ENCODE measurements at regions not wholly inside any gene's neighbourhood (a gene's known extent, or its start where the extent isn't known, plus 50 kb on each side); places are given as distances from the start of the nearest gene placed in this dataset.

- TF ChIP-seq REST (IDR thresholded peaks at IDR 0.05; ENCODE audit: unreplicated experiment): no peak
- TF ChIP-seq, protein P1, sequence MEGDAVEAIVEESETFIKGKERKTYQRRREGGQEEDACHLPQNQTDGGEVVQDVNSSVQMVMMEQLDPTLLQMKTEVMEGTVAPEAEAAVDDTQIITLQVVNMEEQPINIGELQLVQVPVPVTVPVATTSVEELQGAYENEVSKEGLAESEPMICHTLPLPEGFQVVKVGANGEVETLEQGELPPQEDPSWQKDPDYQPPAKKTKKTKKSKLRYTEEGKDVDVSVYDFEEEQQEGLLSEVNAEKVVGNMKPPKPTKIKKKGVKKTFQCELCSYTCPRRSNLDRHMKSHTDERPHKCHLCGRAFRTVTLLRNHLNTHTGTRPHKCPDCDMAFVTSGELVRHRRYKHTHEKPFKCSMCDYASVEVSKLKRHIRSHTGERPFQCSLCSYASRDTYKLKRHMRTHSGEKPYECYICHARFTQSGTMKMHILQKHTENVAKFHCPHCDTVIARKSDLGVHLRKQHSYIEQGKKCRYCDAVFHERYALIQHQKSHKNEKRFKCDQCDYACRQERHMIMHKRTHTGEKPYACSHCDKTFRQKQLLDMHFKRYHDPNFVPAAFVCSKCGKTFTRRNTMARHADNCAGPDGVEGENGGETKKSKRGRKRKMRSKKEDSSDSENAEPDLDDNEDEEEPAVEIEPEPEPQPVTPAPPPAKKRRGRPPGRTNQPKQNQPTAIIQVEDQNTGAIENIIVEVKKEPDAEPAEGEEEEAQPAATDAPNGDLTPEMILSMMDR (conservative IDR thresholded peaks at IDR 0.05; ENCODE audit: low read depth in 2 of 2): no peak
- no peak for TF ChIP-seq JUNB (IDR thresholded peaks at IDR 0.05; ENCODE audit: unreplicated experiment)
- no peak for TF ChIP-seq NANOG (IDR thresholded peaks at IDR 0.05; ENCODE audit: borderline replicate concordance)
- no peak for TF ChIP-seq EZH2 (IDR thresholded peaks at IDR 0.05; ENCODE audit: low read depth, unreplicated experiment)
- TF ChIP-seq, protein P2, sequence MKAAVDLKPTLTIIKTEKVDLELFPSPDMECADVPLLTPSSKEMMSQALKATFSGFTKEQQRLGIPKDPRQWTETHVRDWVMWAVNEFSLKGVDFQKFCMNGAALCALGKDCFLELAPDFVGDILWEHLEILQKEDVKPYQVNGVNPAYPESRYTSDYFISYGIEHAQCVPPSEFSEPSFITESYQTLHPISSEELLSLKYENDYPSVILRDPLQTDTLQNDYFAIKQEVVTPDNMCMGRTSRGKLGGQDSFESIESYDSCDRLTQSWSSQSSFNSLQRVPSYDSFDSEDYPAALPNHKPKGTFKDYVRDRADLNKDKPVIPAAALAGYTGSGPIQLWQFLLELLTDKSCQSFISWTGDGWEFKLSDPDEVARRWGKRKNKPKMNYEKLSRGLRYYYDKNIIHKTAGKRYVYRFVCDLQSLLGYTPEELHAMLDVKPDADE (IDR thresholded peaks at IDR 0.05): no peak
- TF ChIP-seq ZNF331 (CRISPR knock-in tag; IDR thresholded peaks at IDR 0.05; ENCODE audit: low read depth): no peak
- no peak for TF ChIP-seq POLR2AphosphoS5 (IDR thresholded peaks at IDR 0.05; ENCODE audit: low read depth)
- TF ChIP-seq EZH2phosphoT487 (IDR thresholded peaks at IDR 0.05; ENCODE audit: unreplicated experiment): no peak
- TF ChIP-seq STAT1 (IDR thresholded peaks at IDR 0.05; ENCODE audit: unreplicated experiment): no peak
- TF ChIP-seq CREB1 (CRISPR knock-in tag; IDR thresholded peaks at IDR 0.05; ENCODE audit: low read depth): no peak
- TF ChIP-seq ZNF114 (CRISPR knock-in tag; IDR thresholded peaks at IDR 0.05): no peak
- TF ChIP-seq, protein P3, sequence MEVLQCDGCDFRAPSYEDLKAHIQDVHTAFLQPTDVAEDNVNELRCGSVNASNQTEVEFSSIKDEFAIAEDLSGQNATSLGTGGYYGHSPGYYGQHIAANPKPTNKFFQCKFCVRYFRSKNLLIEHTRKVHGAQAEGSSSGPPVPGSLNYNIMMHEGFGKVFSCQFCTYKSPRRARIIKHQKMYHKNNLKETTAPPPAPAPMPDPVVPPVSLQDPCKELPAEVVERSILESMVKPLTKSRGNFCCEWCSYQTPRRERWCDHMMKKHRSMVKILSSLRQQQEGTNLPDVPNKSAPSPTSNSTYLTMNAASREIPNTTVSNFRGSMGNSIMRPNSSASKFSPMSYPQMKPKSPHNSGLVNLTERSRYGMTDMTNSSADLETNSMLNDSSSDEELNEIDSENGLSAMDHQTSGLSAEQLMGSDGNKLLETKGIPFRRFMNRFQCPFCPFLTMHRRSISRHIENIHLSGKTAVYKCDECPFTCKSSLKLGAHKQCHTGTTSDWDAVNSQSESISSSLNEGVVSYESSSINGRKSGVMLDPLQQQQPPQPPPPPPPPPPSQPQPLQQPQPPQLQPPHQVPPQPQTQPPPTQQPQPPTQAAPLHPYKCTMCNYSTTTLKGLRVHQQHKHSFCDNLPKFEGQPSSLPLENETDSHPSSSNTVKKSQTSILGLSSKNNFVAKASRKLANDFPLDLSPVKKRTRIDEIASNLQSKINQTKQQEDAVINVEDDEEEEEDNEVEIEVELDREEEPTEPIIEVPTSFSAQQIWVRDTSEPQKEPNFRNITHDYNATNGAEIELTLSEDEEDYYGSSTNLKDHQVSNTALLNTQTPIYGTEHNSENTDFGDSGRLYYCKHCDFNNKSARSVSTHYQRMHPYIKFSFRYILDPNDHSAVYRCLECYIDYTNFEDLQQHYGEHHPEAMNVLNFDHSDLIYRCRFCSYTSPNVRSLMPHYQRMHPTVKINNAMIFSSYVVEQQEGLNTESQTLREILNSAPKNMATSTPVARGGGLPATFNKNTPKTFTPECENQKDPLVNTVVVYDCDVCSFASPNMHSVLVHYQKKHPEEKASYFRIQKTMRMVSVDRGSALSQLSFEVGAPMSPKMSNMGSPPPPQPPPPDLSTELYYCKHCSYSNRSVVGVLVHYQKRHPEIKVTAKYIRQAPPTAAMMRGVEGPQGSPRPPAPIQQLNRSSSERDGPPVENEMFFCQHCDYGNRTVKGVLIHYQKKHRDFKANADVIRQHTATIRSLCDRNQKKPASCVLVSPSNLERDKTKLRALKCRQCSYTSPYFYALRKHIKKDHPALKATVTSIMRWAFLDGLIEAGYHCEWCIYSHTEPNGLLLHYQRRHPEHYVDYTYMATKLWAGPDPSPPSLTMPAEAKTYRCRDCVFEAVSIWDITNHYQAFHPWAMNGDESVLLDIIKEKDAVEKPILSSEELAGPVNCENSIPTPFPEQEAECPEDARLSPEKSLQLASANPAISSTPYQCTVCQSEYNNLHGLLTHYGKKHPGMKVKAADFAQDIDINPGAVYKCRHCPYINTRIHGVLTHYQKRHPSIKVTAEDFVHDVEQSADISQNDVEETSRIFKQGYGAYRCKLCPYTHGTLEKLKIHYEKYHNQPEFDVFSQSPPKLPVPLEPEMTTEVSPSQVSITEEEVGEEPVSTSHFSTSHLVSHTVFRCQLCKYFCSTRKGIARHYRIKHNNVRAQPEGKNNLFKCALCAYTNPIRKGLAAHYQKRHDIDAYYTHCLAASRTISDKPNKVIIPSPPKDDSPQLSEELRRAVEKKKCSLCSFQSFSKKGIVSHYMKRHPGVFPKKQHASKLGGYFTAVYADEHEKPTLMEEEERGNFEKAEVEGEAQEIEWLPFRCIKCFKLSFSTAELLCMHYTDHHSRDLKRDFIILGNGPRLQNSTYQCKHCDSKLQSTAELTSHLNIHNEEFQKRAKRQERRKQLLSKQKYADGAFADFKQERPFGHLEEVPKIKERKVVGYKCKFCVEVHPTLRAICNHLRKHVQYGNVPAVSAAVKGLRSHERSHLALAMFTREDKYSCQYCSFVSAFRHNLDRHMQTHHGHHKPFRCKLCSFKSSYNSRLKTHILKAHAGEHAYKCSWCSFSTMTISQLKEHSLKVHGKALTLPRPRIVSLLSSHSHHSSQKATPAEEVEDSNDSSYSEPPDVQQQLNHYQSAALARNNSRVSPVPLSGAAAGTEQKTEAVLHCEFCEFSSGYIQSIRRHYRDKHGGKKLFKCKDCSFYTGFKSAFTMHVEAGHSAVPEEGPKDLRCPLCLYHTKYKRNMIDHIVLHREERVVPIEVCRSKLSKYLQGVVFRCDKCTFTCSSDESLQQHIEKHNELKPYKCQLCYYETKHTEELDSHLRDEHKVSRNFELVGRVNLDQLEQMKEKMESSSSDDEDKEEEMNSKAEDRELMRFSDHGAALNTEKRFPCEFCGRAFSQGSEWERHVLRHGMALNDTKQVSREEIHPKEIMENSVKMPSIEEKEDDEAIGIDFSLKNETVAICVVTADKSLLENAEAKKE (CRISPR knock-in tag; IDR thresholded peaks at IDR 0.05): peak; percentile 11; the same call in 1 of the 2 replicates
Measured at GRCh38 chr9:90086101-90086511, 481.3 kb downstream of the GADD45G start.

All from GM23338 (cell line).